ENCODE measurements at regions not wholly inside any gene's neighbourhood (a gene's known extent, or its start where the extent isn't known, plus 50 kb on each side); places are given as distances from the start of the nearest gene placed in this dataset.

- in situ Hi-C loops (cut with MboI) (no loop called here), intact Hi-C loops (cut with micrococcal nuclease; ENCODE audit: unreplicated experiment) (no loop called here)
- Histone ChIP-seq H3K27ac (ENCODE audit: control insufficient read depth, insufficient read depth) (no peak overlapping the region), H3K4me2 (ENCODE audit: control insufficient read depth, insufficient read depth) (no peak overlapping the region), H4K20me1 (ENCODE audit: control insufficient read depth, insufficient read depth) (no peaks in the 10 kb centered on the region), H3K9ac (ENCODE audit: control insufficient read depth, insufficient read depth, low read length) (no peak overlapping the region), H3K4me3 (no peak overlapping the region), H2AFZ (ENCODE audit: control insufficient read depth, low read depth, low read length) (no peak overlapping the region), H3K4me1 (ENCODE audit: control insufficient read depth, insufficient read depth, low read length) (no peaks in the 10 kb centered on the region), H3K9me3 (replicated peaks; ENCODE audit: control insufficient read depth, insufficient read depth, low read length) (no peaks in the 10 kb centered on the region), H3K36me3 (ENCODE audit: control insufficient read depth in 2 of 2, insufficient read depth in 2 of 2, low read length in 1 of 2) (no peaks in the 10 kb centered on the region), H3K27me3 (replicated peaks in 1 of 2; ENCODE audit: control insufficient read depth in 2 of 2, insufficient read depth in 2 of 2, low read length in 1 of 2) (no peaks in the 10 kb centered on the region; a peak in 1 of 4 replicates), H3K79me2 (ENCODE audit: control insufficient read depth, insufficient read depth, low read length) (no peaks in the 10 kb centered on the region)
- ChIA-PET RAD21 (ENCODE audit: unreplicated experiment) (no interaction called here), SMC1A (ENCODE audit: uncharacterized antibody, unreplicated experiment) (no interaction called here), POLR2A (no interaction called here), CTCF (interaction anchor here (1.8 kb wide), 1 partner anchor 11 kb away, joined by 6 read pairs; no protein-coding TSS in a partner anchor)
- TF ChIP-seq JUND (IDR thresholded peaks at IDR 0.05; ENCODE audit: low read depth, low read length) (no peak), SKIL (IDR thresholded peaks at IDR 0.05; ENCODE audit: low read depth, poor library complexity, severe bottlenecking) (no peak), NBN (IDR thresholded peaks at IDR 0.05) (no peak), IKZF1 (conservative IDR thresholded peaks at IDR 0.05) (peak; percentile 68), MTA3 (IDR thresholded peaks at IDR 0.05; ENCODE audit: borderline replicate concordance, low read length) (no peak), PKNOX1 (IDR thresholded peaks at IDR 0.05) (no peak), IKZF2 (IDR thresholded peaks at IDR 0.05) (peak; percentile 17 to 21; a peak in 1 of 4 replicates), ATF7 (IDR thresholded peaks at IDR 0.05; ENCODE audit: low read depth) (0 out of 2 replicates have a peak, but pooled peaks have one; percentile 44)
- WGBS (ENCODE audit: insufficient coverage, insufficient replicate concordance, low lambda C conversion rate, missing lambda C conversion rate) = 33% methylated on average over 4 of the region's 4 CpGs
- ATAC-seq = peak; percentile 66
- DNase-seq (ENCODE audit: low read depth, low spot score) = no peak
- FAIRE-seq = no peak
- no TSS peak for BruUV-seq (replicated peaks)
Observed at GRCh38 chr6:18585032-18585573, 198.0 kb downstream of the RNF144B start.

Measured in GM12878 (cell line).